Suppressor macrophage (primary cell): ENCODE measurements at regions not wholly inside any gene's neighbourhood (a gene's known extent, or its start where the extent isn't known, plus 50 kb on each side); places are given as distances from the start of the nearest gene placed in this dataset.
A peak's percentile ranks its signal among the peaks of the same experiment; 100 is the strongest.

ENCODE experiments used
- DNase-seq, 4 experiments: peaks; one replicate each; pipeline ENCODE4 v3.0.0-alpha.2; 2020 to 2022

- DNase-seq: no peak
Measured at GRCh38 chr10:104576611-104577010, 64.5 kb upstream of the SORCS3 start.

GRCh38 chr10:104577163-104577562 is 63.9 kb upstream of the SORCS3 start:
- no peak for DNase-seq

- DNase-seq: peak in 3 of 4 experiments; percentile 14 to 30 (median 24)
Measured at GRCh38 chr10:104577861-104578521, 63.1 kb upstream of the SORCS3 start.

GRCh38 chr10:104578671-104579070 is 62.4 kb upstream of the SORCS3 start:
- no peak for DNase-seq

GRCh38 chr10:104579136-104579535 is 62.0 kb upstream of the SORCS3 start:
- no peak for DNase-seq

- DNase-seq: no peak
Measured at GRCh38 chr10:104580321-104580720, 60.8 kb upstream of the SORCS3 start.

- DNase-seq: peak; percentile 76 to 89 (median 87)
Measured at GRCh38 chr10:104580774-104581675, 60.1 kb upstream of the SORCS3 start.

GRCh38 chr10:104581884-104582601 is 59.0 kb upstream of the SORCS3 start:
- no peak for DNase-seq

- DNase-seq: no peak
Measured at GRCh38 chr10:104582602-104582951, 58.5 kb upstream of the SORCS3 start.

- DNase-seq: no peak
Measured at GRCh38 chr10:104582966-104583365, 58.1 kb upstream of the SORCS3 start.

- no peak for DNase-seq
Measured at GRCh38 chr10:104584541-104584940, 56.5 kb upstream of the SORCS3 start.

- no peak for DNase-seq
Measured at GRCh38 chr10:104587751-104588150, 53.3 kb upstream of the SORCS3 start.

- DNase-seq: no peak
Measured at GRCh38 chr10:104589431-104589830, 51.7 kb upstream of the SORCS3 start.

- DNase-seq: no peak
Measured at GRCh38 chr10:104589871-104590270, 51.2 kb upstream of the SORCS3 start.
